IPS-18c (cell line): ENCODE measurements at regions not wholly inside any gene's neighbourhood (a gene's known extent, or its start where the extent isn't known, plus 50 kb on each side); places are given as distances from the start of the nearest gene placed in this dataset.
"Not testable (repeated sequence)": the region's sequence is repeated elsewhere in the genome, so short reads cannot be mapped to it uniquely, and the experiment has no call there.

Experiments used
- H3K4me3 ChIP-seq: 2 replicates; pipeline ENCODE4 v1.7.0; 2013; ENCODE audit warnings: low read depth, mild to moderate bottlenecking, low read length, moderate library complexity; ENCODE audit not compliant: insufficient read depth
- H3K9me3 ChIP-seq: one replicate; pipeline ENCODE4 v1.6.1; 2013; ENCODE audit warnings: mild to moderate bottlenecking, low read length, moderate library complexity; ENCODE audit not compliant: control insufficient read depth, insufficient read depth

- no peaks in the 10 kb centered on the region for H3K9me3 ChIP-seq
- H3K4me3 ChIP-seq: no peak overlapping the region
These were observed 544.7 kb upstream of the ROBO2 start for GRCh38 chr3:76495216-76495615.

DNA sequence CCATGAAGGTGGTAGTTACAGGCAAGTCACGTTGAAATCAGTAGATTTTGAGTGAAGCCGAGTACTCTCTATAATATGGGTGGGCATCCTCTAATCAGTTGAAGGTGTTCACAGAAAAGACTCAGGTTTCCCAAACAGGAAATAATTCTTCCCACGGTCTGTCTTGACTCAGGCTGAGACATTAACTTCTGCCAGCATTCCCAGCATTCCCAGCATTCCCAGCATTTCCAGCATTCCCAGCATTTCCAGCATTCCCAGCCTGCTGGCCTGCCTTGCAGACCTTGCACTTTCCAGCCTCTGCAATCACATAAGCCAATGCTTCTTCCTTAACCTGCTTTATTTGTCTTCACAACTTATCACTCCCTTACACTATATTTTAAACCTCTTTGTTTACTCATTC lies 542.3 kb upstream of the ROBO2 start:
- no peak overlapping the region for H3K4me3 ChIP-seq

GRCh38 chr3:76500746-76501275 lies 539.1 kb upstream of the ROBO2 start:
- Histone ChIP-seq H3K9me3 (no peaks in the 10 kb centered on the region), H3K4me3 (no peak overlapping the region)

More for the DNA sequence above, 542.3 kb upstream of the ROBO2 start:
- no peaks in the 10 kb centered on the region for H3K9me3 ChIP-seq

- H3K9me3 ChIP-seq: no peaks in the 10 kb centered on the region
- no peak overlapping the region for H3K4me3 ChIP-seq
These were observed 538.6 kb upstream of the ROBO2 start for GRCh38 chr3:76501315-76501714.

DNA sequence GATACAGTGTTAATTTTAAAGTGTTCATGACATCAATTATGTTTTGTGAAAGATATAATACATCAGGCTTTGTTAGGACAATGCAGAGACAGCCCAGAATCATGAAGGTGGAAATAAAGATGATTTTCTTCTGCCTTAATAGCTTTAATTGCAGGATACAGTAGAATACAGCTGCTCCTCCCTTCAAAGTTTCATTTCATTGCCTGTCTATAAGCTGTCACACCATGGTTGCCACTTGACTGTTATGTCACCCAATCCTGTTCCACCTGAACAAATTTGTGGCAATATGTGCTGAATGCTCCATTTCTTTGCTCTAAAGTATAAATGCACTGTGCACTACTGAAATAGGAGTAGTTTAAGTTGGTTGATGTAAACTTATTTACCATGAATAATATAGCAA lies 537.8 kb upstream of the ROBO2 start:
- Histone ChIP-seq H3K4me3 (no peak overlapping the region), H3K9me3 (no peaks in the 10 kb centered on the region)

- Histone ChIP-seq H3K9me3 (no peaks in the 10 kb centered on the region), H3K4me3 (no peak overlapping the region)
These were observed 534.6 kb upstream of the ROBO2 start for GRCh38 chr3:76505202-76505845.

DNA sequence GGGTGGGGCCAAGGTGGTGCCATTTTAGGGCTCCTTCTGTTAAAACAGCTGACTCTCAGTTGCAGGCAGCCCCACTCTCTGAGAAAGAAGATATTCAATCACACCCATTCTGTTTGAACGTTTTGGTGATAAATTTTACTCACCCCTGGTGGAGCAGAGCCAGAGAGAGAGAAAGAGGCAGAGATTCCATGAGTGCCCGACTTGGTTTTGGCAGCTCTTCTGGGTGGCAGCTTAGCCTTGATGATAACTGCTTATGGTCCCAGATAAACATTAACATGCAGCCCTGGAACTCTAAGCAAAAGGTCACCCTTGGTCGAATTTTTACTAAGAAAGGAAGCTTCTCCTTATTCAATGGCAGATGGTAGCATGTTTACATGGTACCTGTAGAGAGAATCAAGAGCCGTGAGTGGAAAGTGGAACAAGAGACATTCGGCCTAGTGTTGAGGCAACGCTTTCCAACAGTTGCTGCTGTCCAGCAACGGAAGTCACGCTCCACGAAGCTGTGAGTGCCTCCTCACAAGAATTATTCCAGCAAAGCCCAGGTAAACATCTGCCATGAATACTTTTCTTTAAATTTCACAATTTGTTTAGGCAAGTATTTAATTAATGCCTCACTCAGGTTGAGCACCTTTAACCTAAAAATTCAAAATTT lies 530.6 kb upstream of the ROBO2 start:
- no peaks in the 10 kb centered on the region for H3K9me3 ChIP-seq
- H3K4me3 ChIP-seq: no peak overlapping the region

DNA sequence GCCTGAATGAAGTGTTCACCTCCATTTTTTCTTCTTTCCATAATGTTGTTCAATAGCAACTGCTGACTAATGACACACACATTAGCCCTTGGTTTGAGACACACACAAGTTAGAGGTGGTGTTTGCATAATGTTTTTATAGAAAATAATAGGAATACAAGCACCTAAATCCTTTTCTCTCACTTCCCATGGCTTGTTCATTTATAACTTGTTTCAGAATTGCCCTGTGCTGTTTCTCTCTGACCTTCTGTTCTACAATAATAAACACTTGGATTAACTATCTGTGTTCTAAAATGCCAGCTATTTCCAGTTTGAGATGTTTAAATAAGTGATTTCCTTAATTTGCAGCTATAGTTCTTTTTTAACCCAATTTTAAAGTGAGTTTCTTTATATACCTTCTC lies 525.1 kb upstream of the ROBO2 start:
- no peak overlapping the region for H3K4me3 ChIP-seq
- H3K9me3 ChIP-seq: no peaks in the 10 kb centered on the region

DNA sequence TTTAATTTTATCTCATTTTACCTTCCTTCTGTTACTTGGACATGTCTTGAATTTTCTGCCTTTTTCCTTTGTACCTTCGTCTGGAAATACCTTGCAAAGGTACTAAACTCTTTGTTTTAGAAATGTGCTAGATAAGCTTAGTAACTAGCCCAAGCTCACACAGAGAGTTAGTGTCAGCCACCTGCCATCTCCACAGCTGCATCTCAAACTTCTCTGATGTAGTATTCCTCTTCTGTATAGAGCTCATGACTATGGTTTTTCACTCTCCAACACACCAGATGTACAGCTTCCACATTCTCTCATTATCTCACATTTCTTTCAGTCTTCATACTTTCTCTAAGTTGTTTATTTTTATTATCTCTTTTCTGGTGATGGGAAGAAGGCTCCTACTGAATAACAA lies 516.6 kb upstream of the ROBO2 start:
- Histone ChIP-seq H3K9me3 (no peaks in the 10 kb centered on the region), H3K4me3 (no peak overlapping the region)

DNA sequence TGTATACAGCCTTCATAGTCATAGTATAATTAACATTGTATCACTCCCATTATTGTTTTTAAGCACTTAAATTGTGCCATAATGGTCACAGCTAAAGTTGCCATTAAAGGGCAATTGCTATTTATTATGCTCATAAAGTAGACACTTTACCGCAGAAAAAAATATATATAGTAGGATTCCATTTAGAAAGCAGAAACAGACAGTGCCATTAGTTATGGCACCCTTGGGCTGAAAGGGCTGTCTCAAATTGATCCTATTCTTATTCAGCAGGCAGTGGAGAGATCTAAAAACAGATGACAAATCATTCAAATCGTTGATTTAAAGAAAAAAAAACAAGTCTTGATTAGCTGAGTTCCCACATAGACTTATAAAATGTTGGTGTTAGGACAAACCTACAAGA lies 514.2 kb upstream of the ROBO2 start:
- Histone ChIP-seq H3K9me3 (no peaks in the 10 kb centered on the region), H3K4me3 (no peak overlapping the region)

DNA sequence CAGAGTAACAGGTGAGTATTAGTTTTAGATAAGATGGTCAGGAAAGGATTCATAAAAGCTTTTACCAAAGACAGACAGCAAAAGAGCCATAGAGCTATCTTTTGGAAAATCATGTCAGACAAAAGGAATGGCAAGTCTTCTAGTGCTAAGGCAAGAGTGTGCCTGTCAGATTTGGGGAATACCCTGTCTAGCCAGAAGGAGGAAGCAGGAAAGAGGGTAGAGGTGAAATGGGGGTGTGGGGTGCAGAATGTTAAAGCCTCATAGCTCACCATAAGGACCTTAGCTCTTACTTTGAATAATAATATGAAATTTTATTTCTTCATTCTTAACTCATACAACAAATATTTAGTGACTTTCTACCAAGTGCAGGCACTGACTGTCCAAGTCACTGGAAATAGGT lies 512.1 kb upstream of the ROBO2 start:
- no peaks in the 10 kb centered on the region for H3K9me3 ChIP-seq
- H3K4me3 ChIP-seq: no peak overlapping the region

GRCh38 chr3:76532158-76532822 lies 507.6 kb upstream of the ROBO2 start:
- H3K4me3 ChIP-seq: no peak overlapping the region
- no peaks in the 10 kb centered on the region for H3K9me3 ChIP-seq

DNA sequence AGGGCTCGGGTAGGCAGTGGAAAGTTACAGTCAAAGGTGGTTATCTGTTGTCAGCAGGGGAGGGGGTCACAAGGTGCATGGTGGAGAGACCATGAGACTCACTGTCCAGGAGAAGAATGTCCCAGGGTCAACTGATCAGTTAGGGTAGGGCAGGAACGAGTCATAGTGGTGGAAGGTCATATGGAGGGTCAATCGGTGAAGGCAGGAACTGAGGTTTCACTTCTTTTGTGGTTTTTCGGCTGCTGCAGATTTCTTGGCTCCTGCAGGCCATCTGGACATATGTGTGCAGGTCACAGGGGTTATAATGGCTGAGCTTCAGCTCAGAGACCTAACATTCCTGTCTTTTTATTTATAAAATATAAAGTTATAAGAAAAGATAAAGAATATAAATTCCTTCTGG lies 506.2 kb upstream of the ROBO2 start:
- not testable (repeated sequence) for H3K9me3 ChIP-seq, H3K4me3 ChIP-seq

GRCh38 chr3:76537857-76538256 lies 502.0 kb upstream of the ROBO2 start:
- H3K4me3 ChIP-seq, H3K9me3 ChIP-seq: not testable (repeated sequence)

DNA sequence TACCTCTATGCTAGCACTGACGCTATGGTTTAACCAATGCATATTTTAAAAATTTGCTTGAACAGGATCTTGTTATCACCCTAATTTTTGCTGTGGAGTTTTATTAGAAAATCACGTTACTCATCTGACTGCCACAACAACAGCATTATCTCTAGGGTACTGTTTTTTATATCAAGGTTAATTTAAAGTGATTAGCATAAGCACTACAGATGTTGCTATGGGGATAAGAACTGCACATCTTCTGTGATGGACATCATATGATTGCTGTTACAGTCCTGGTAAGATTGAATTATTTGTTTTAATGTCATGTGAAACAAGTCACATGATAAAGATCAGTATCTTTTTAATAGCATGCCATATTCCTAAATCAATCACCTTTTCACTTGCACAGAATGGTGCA lies 492.2 kb upstream of the ROBO2 start:
- Histone ChIP-seq H3K9me3 (no peaks in the 10 kb centered on the region), H3K4me3 (no peak overlapping the region)

DNA sequence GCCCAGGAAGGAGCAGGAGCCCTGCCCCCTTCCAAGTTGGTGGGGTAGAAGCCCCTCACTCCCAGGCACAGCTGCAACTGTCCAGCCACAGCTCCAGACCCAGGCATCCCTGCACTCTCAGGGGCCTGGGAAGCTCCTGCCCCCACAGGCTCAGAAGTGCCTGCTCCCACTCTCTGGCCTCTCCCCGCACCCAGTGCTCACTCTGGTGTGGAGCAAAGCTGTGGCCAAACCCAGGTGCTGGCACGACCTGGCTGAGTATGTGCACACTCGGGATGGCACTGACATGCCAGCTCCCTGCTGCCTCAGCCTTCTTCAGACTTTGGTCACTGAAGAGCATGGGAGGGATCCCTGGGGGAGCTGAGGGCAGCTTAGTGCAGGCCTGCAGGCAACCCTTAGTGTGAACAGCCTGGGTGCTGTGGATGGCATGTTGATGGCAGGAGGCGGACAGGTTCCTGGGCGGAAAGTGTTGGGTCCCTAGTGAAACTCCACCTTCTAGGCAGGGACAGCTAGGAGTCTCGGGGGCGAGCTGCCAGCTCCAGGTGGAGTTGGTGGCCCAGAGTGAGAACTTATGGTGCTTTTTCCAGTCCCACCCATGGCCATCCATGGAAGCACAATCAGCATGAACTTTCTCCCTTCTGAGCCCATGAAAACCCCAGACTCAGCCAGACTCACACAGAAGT lies 489.2 kb upstream of the ROBO2 start:
- H3K9me3 ChIP-seq: no peaks in the 10 kb centered on the region
- H3K4me3 ChIP-seq: no peak overlapping the region

DNA sequence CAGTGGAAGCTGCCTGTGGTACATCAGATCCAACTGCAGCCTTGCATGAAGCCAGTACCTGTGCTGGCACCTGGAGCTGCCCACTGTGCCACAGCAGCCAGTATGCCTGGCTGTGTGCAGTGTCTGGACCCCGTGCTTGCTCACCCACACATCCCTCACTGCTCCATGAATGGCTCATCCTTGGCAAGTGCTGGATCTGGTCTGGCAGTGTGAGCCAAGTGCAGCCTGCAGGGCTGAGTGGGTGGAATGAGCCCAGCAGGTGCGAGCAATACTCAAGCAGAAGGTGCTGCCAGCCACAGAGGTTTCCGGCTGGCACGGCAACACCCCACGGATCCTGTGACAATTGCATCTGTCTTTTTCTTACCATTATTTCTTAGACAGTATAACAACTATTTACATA lies 488.2 kb upstream of the ROBO2 start:
- Histone ChIP-seq H3K9me3 (no peaks in the 10 kb centered on the region), H3K4me3 (no peak overlapping the region)

- no peak overlapping the region for H3K4me3 ChIP-seq
- no peaks in the 10 kb centered on the region for H3K9me3 ChIP-seq
These were observed 487.2 kb upstream of the ROBO2 start for GRCh38 chr3:76552653-76553052.
